CD4-positive, CD25-positive, alpha-beta regulatory T cell (primary cell): ENCODE measurements at regions not wholly inside any gene's neighbourhood (a gene's known extent, or its start where the extent isn't known, plus 50 kb on each side); places are given as distances from the start of the nearest gene placed in this dataset.

ENCODE experiments used
- ATAC-seq, 2 donors: fragments of 150-1000 bp; cut with Tn5 transposase; one replicate each; pipeline ENCODE4 v1.10.0; 2021; ENCODE audit warnings: low read depth in 2 of 2, moderate number of reproducible peaks in 2 of 2, moderate library complexity in 1 of 2
- DNase-seq, 3 donors: peaks; one replicate each; pipeline versions ENCODE4 v3.0.0 to v3.0.0-alpha.2; 2012 to 2022; ENCODE audit warnings: mixed read lengths in 1 of 3
- H3K27ac ChIP-seq: one replicate; pipeline ENCODE4 v1.7.0; 2013; ENCODE audit warnings: mild to moderate bottlenecking, low read length; ENCODE audit not compliant: insufficient read depth, poor library complexity, severe bottlenecking
- H3K27me3 ChIP-seq: one replicate; pipeline ENCODE4 v1.7.0; 2013; ENCODE audit warnings: low read length; ENCODE audit not compliant: control insufficient read depth, insufficient read depth
- H3K36me3 ChIP-seq: one replicate; pipeline ENCODE4 v1.7.0; 2013; ENCODE audit warnings: mild to moderate bottlenecking, low read length, moderate library complexity; ENCODE audit not compliant: control insufficient read depth, insufficient read depth
- H3K4me1 ChIP-seq: 2 replicates; pipeline ENCODE4 v1.7.0; 2013; ENCODE audit warnings: mild to moderate bottlenecking, low read length; ENCODE audit not compliant: insufficient read depth, control insufficient read depth, poor library complexity, severe bottlenecking
- H3K4me3 ChIP-seq: one replicate; pipeline ENCODE4 v1.7.0; 2013; ENCODE audit warnings: low read depth, mild to moderate bottlenecking, low read length, moderate library complexity
- H3K9me3 ChIP-seq, 2 experiments: 1 replicate in 1 of 2; 2 replicates in 1 of 2; pipeline ENCODE4 v1.7.0; 2013; ENCODE audit warnings: low read length in 2 of 2, mild to moderate bottlenecking in 1 of 2, moderate library complexity in 1 of 2; ENCODE audit not compliant: control insufficient read depth in 2 of 2
- H3K27ac Mint-ChIP-seq, 3 donors: one replicate each; pipeline ENCODE4 v1.8.0; 2020 to 2022; ENCODE audit warnings: mild to moderate bottlenecking in 3 of 3, mixed read lengths in 3 of 3, moderate library complexity in 2 of 3
- H3K27me3 Mint-ChIP-seq: one replicate; pipeline ENCODE4 v1.8.0; 2022; ENCODE audit warnings: mild to moderate bottlenecking, mixed read lengths
- H3K36me3 Mint-ChIP-seq: one replicate; pipeline ENCODE4 v1.8.0; 2020; ENCODE audit warnings: mixed read lengths
- H3K4me1 Mint-ChIP-seq, 4 donors: one replicate each; pipeline ENCODE4 v1.8.0; 2020 to 2022; ENCODE audit warnings: mixed read lengths in 4 of 4, mild to moderate bottlenecking in 1 of 4
- H3K4me3 Mint-ChIP-seq, 4 donors: one replicate each; pipeline ENCODE4 v1.8.0; 2020 to 2022; ENCODE audit warnings: mild to moderate bottlenecking in 4 of 4, mixed read lengths in 4 of 4, moderate library complexity in 3 of 4
- H3K9me3 Mint-ChIP-seq, 7 donors: one replicate each; pipeline ENCODE4 v1.8.0; 2020 to 2022; ENCODE audit warnings: mixed read lengths in 7 of 7, mild to moderate bottlenecking in 3 of 7, moderate library complexity in 2 of 7

DNA sequence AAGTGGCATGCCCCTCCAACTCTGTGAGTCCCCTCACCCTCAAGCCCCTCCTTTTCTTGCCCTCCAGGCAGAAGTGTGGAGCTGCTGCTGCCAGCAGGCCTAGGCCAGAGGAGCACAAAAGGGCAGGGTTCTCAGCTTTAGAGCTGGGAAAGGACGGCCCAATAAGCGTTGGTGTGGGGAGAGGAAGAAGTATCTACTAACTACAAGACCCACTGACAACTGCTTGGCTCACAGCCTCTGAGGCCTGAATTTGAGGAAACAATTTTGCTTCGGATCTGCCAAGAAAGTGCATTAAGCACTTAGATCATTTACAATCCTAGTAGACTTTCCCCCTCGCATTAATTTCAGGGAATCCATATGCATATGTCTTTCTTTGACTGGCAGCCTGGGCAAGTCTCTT, 179.4 kb downstream of the SNX18 start:
- Histone ChIP-seq H3K9me3 (no peaks in the 10 kb centered on the region), H3K4me3 (no peak overlapping the region), H3K27ac (no peak overlapping the region), H3K27me3 (no peaks in the 10 kb centered on the region), H3K36me3 (no peaks in the 10 kb centered on the region), H3K4me1 (no peaks in the 10 kb centered on the region)
- no peak for ATAC-seq
- H3K9me3 Mint-ChIP-seq, result peaks cover 0 to 3% (median 0%) of the 10 kb centered on the region in 7 donors
- H3K27ac Mint-ChIP-seq, result no peak overlapping the region
- no peak for DNase-seq
- peaks cover 0 to 3% (median 0%) of the 10 kb centered on the region in 4 donors for H3K4me1 Mint-ChIP-seq
- no peak overlapping the region for H3K4me3 Mint-ChIP-seq
- H3K36me3 Mint-ChIP-seq, result no peaks in the 10 kb centered on the region
- H3K27me3 Mint-ChIP-seq, result peaks cover 11% of the 10 kb centered on the region

GRCh38 chr5:54696346-54696745, 178.8 kb downstream of the SNX18 start:
- H3K4me3 ChIP-seq, result no peak overlapping the region
- no peak overlapping the region for H3K27ac ChIP-seq
- no peaks in the 10 kb centered on the region for H3K27me3 ChIP-seq
- no peaks in the 10 kb centered on the region for H3K4me1 ChIP-seq
- no peaks in the 10 kb centered on the region for H3K9me3 ChIP-seq
- no peak for DNase-seq
- no peak overlapping the region for H3K4me3 Mint-ChIP-seq
- no peaks in the 10 kb centered on the region for H3K36me3 Mint-ChIP-seq
- H3K36me3 ChIP-seq, result no peaks in the 10 kb centered on the region
- peaks cover 0 to 3% (median 0%) of the 10 kb centered on the region in 4 donors for H3K4me1 Mint-ChIP-seq
- peaks cover 11% of the 10 kb centered on the region for H3K27me3 Mint-ChIP-seq
- no peak for ATAC-seq
- no peak overlapping the region for H3K27ac Mint-ChIP-seq
- H3K9me3 Mint-ChIP-seq, result peaks cover 0 to 3% (median 0%) of the 10 kb centered on the region in 7 donors

- Mint-ChIP-seq H3K27ac (no peak overlapping the region), H3K4me1 (peaks cover 0 to 3% (median 0%) of the 10 kb centered on the region in 4 donors), H3K27me3 (peaks cover 20% of the 10 kb centered on the region), H3K9me3 (peaks cover 0 to 4% (median 0%) of the 10 kb centered on the region in 7 donors), H3K36me3 (no peaks in the 10 kb centered on the region), H3K4me3 (no peak overlapping the region)
- no peak for ATAC-seq
- no peaks in the 10 kb centered on the region for H3K9me3 ChIP-seq
- H3K27ac ChIP-seq, result no peak overlapping the region
- no peaks in the 10 kb centered on the region for H3K4me1 ChIP-seq
- no peaks in the 10 kb centered on the region for H3K27me3 ChIP-seq
- no peak for DNase-seq
- no peaks in the 10 kb centered on the region for H3K36me3 ChIP-seq
- H3K4me3 ChIP-seq, result no peak overlapping the region
Observed at GRCh38 chr5:54695198-54695966, 177.8 kb downstream of the SNX18 start.

- Mint-ChIP-seq H3K36me3 (no peaks in the 10 kb centered on the region), H3K9me3 (peaks cover 0 to 6% (median 0%) of the 10 kb centered on the region in 7 donors), H3K4me3 (no peak overlapping the region), H3K27ac (peak overlapping the region in 1 of 3 donors; percentile 74), H3K4me1 (peaks cover 0 to 3% (median 0%) of the 10 kb centered on the region in 4 donors), H3K27me3 (peaks cover 25% of the 10 kb centered on the region)
- H3K27me3 ChIP-seq, result no peaks in the 10 kb centered on the region
- H3K9me3 ChIP-seq, result no peaks in the 10 kb centered on the region
- no peak for ATAC-seq
- H3K4me3 ChIP-seq, result no peak overlapping the region
- no peak overlapping the region for H3K27ac ChIP-seq
- H3K4me1 ChIP-seq, result no peaks in the 10 kb centered on the region
- H3K36me3 ChIP-seq, result no peaks in the 10 kb centered on the region
- DNase-seq, result no peak
Observed at GRCh38 chr5:54693936-54694657, 176.5 kb downstream of the SNX18 start.

DNA sequence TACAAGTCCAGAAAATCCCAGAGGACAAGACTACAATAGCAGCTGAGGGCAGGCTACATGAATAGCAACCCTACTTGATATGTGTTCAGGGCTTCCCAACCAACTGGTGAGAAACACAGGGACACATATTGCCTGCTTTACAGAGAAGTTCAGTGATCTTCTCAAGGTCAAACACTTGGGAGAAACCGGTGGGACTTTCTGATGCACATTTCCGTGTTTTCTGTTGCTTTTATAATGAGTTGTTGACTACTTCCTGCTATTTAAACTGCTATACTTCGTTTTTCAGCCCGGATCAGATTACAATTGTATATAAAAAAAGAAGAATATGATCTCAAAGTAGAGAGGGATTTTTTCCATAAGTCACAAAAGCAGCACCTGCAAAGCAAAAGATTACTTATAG, 175.1 kb downstream of the SNX18 start:
- peaks cover 0 to 3% of the 10 kb centered on the region in 2 experiments for H3K9me3 ChIP-seq
- H3K4me1 ChIP-seq, result no peaks in the 10 kb centered on the region
- DNase-seq (no peak), ATAC-seq (no peak)
- H3K4me3 ChIP-seq, result no peak overlapping the region
- peaks cover 0 to 9% (median 4%) of the 10 kb centered on the region in 7 donors for H3K9me3 Mint-ChIP-seq
- no peaks in the 10 kb centered on the region for H3K4me1 Mint-ChIP-seq
- no peaks in the 10 kb centered on the region for H3K36me3 ChIP-seq
- no peak overlapping the region for H3K4me3 Mint-ChIP-seq
- H3K27ac ChIP-seq, result no peak overlapping the region
- peaks cover 36% of the 10 kb centered on the region for H3K27me3 Mint-ChIP-seq
- peaks cover under 1% of the 10 kb centered on the region for H3K27me3 ChIP-seq
- H3K36me3 Mint-ChIP-seq, result no peaks in the 10 kb centered on the region
- peak overlapping the region in 1 of 3 donors; percentile 37 for H3K27ac Mint-ChIP-seq

- H3K4me1 Mint-ChIP-seq, result no peaks in the 10 kb centered on the region
- Histone ChIP-seq H3K27ac (no peak overlapping the region), H3K9me3 (peaks cover 0 to 4% of the 10 kb centered on the region in 2 experiments), H3K4me3 (no peak overlapping the region), H3K36me3 (no peaks in the 10 kb centered on the region), H3K4me1 (no peaks in the 10 kb centered on the region), H3K27me3 (peaks cover 2% of the 10 kb centered on the region)
- H3K36me3 Mint-ChIP-seq, result no peaks in the 10 kb centered on the region
- ATAC-seq (no peak), DNase-seq (no peak)
- H3K4me3 Mint-ChIP-seq, result no peak overlapping the region
- peaks cover 0 to 14% (median 5%) of the 10 kb centered on the region in 7 donors for H3K9me3 Mint-ChIP-seq
- peaks cover 40% of the 10 kb centered on the region for H3K27me3 Mint-ChIP-seq
- H3K27ac Mint-ChIP-seq, result no peak overlapping the region
Observed at GRCh38 chr5:54691656-54692055, 174.1 kb downstream of the SNX18 start.

GRCh38 chr5:54689411-54690251, 172.1 kb downstream of the SNX18 start:
- Mint-ChIP-seq H3K4me3 (no peak overlapping the region), H3K27me3 (peaks cover 47% of the 10 kb centered on the region), H3K9me3 (peaks cover 0 to 14% (median 5%) of the 10 kb centered on the region in 7 donors), H3K27ac (no peak overlapping the region), H3K4me1 (no peaks in the 10 kb centered on the region), H3K36me3 (no peaks in the 10 kb centered on the region)
- H3K4me3 ChIP-seq, result no peak overlapping the region
- no peaks in the 10 kb centered on the region for H3K4me1 ChIP-seq
- ATAC-seq (no peak), DNase-seq (no peak)
- H3K27ac ChIP-seq, result no peak overlapping the region
- H3K36me3 ChIP-seq, result no peaks in the 10 kb centered on the region
- peaks cover 0 to 4% of the 10 kb centered on the region in 2 experiments for H3K9me3 ChIP-seq
- H3K27me3 ChIP-seq, result peaks cover 2% of the 10 kb centered on the region
